ENCODE measurements at regions not wholly inside any gene's neighbourhood (a gene's known extent, or its start where the extent isn't known, plus 50 kb on each side); places are given as distances from the start of the nearest gene placed in this dataset.

- TF ChIP-seq CTCF (conservative IDR thresholded peaks at IDR 0.05): no peak
- no peak for TF ChIP-seq ZFX (IDR thresholded peaks at IDR 0.05)
Observed at GRCh38 chr9:32161209-32161608, 223.2 kb upstream of the ACO1 start.

Data from C4-2B (cell line).